ENCODE measurements at regions not wholly inside any gene's neighbourhood (a gene's known extent, or its start where the extent isn't known, plus 50 kb on each side); places are given as distances from the start of the nearest gene placed in this dataset.

- TF ChIP-seq CTCF (IDR thresholded peaks at IDR 0.05 in 4 of 5, conservative IDR thresholded peaks at IDR 0.05 in 1 of 5): no peak
- TF ChIP-seq POLR2A (IDR thresholded peaks at IDR 0.05): no peak
Observed at GRCh38 chr22:27104449-27104848, 447.1 kb downstream of the MIAT start.

Measured in gastrocnemius medialis (tissue), 4 donors.